Limb (tissue), 2 donors: ENCODE measurements at regions not wholly inside any gene's neighbourhood (a gene's known extent, or its start where the extent isn't known, plus 50 kb on each side); places are given as distances from the start of the nearest gene placed in this dataset.

Experiments
- DNase-seq, 2 donors: peaks; one replicate each; pipeline ENCODE4 v3.0.0-alpha.2; 2016; ENCODE audit errors: extremely low spot score in 2 of 2

DNA sequence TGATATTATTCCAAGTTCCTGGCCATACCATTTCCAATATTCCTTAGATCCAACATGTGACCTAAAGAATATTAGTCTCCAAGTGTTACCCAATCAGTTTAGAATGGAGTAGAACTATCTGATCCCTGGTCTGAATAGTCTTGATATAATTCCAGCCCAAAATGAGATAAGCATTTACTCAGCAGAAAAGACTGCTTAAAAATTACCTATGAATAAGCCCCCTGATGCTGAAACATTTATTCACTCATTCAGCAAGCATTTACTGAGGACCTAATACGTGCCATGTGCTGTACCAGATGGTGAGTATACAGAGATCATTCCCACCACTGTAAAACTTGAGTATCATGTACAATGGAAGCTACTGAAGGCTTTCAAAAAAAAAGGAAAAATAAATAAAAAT lies 157.0 kb downstream of the FAM114A2 start:
- no peak for DNase-seq

DNA sequence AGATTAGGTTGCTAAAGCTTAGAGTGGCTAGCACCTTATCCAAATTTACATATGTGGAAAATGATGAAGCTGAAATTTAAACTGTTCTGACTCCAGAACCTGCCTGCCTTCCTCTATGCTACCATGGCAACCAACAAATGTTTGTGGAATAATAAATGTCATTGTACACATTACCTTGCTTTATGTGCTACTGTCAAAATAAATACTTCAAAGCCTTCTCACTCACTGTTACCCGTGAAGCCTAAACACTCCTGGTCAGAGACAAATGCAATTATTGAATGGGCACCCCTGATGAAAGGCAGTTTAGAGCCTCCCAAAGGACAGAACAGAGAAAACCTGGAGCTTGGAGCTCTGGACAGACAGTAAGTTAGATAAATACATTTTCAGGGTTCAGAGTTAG lies 158.6 kb downstream of the FAM114A2 start:
- no peak for DNase-seq

DNA sequence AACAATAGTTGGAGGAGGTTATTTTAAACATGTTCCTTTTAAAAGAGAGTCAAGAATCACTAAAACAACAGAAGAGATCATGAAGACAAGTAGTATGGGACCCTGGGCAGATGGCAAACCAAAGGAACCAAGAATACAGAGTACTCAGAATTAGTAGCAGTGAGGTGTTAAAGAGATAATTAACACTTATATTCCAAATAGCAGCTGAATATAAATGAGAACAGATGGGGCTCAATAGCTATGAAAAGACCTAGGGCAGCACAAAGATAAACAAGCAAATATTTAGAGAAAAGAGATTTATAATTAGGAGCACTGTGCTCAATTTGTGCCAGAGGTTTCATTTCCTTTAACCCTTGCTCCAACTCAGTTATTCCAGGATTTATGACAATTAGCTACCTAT lies 159.1 kb downstream of the FAM114A2 start:
- DNase-seq: no peak

DNA sequence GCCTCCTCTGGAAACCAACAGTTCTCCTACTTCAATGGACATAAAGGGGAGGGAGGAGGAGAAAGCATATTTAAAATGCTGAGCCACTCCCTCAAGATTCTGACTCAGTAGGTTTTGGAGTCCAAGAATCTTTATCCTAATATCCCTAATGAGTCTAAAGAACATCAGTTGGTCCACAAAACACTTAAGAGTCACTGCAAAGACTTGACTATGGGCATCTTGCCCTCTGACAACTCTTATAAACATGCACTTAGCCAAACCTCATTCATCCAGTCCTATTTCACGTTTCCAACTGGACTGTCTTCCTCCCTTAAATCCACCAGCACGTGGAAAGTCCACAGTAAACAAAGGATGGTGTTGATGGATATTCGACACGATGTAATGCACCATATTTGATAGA lies 172.5 kb downstream of the FAM114A2 start:
- DNase-seq: no peak

DNA sequence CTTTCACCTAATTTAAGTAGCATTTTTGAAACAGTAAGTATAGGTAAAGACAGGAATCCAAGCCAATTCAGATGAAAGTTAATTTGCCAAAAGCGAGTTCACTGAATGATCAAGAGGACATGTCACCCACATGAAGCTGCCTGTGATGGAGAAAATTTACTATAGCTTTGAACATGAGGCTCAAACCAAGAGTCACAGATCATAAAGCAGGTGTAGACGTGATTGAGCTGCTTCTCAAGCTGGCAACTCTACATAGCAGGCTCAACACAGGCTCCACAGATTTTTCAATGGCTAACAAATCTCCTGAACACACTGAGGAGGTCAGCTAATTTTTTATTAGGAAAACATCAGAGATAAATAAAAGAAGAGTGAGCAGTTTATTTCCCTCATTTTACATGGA lies 173.7 kb downstream of the FAM114A2 start:
- DNase-seq: no peak

DNA sequence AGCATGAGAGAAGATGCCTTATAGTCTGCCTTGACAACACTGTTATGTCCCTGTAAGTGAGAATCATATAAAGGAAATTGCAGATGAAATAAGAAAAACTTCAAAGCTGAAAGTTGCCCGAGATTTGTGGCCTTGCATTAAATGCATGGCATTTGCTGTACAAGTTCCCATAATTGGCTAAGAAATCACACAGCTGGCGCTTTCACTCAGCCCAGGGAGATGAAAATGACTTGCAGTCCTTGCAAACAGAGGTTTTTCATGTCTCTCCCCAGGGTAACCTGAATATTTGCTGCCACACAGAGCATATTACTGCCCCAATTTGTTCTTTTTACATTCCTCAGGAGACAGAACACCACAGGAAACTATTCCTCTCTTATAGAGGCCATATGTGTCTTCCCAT lies 174.8 kb downstream of the FAM114A2 start:
- peak in 1 of 2 donors; percentile 32 for DNase-seq
